Colonic mucosa (tissue), 4 donors: ENCODE measurements at regions not wholly inside any gene's neighbourhood (a gene's known extent, or its start where the extent isn't known, plus 50 kb on each side); places are given as distances from the start of the nearest gene placed in this dataset.

Experiments
- DNase-seq: peaks from one replicate; pipeline ENCODE4 v3.0.0-alpha.2; 2020
- H3K27ac ChIP-seq: fragments of 200-600 bp; one replicate; pipeline ENCODE4 v1.8.0; 2021
- H3K27me3 ChIP-seq: fragments of 200-600 bp; one replicate; pipeline ENCODE4 v1.8.0; 2021
- H3K36me3 ChIP-seq: fragments of 200-600 bp; one replicate; pipeline ENCODE4 v1.8.0; 2021
- H3K4me1 ChIP-seq: fragments of 200-600 bp; one replicate; pipeline ENCODE4 v1.8.0; 2021; ENCODE audit warnings: mild to moderate bottlenecking
- H3K4me3 ChIP-seq: fragments of 200-600 bp; one replicate; pipeline ENCODE4 v1.8.0; 2021
- H3K9ac ChIP-seq, 2 donors: one replicate each; pipeline ENCODE4 v1.7.0; 2013; ENCODE audit warnings: control low read depth in 2 of 2, low read depth in 2 of 2, low read length in 2 of 2
- H3K9me3 ChIP-seq: fragments of 200-600 bp; one replicate; pipeline ENCODE4 v1.8.0; 2021
- CTCF ChIP-seq: fragments of 200-600 bp; IDR thresholded peaks from one replicate; pipeline ENCODE4 v1.8.0; 2022; ENCODE audit warnings: antibody characterized with exemption, mild to moderate bottlenecking
- intact Hi-C: fragments of 100-400 bp; cut with DNase I; formaldehyde crosslinking; loops from one replicate; pipeline ENCODE4 v1.14.1; 2022
- donor health status: healthy.
- donor health status: DM: no; HTN: no; CAD: no.
- donor health status: DM: no; HTN: no; CAD: no.

GRCh38 chr3:36212251-36212650, 168.1 kb upstream of the STAC start:
- intact Hi-C loops, result no loop called here
- no peak overlapping the region for H3K9ac ChIP-seq
- no peaks in the 10 kb centered on the region for H3K27me3 ChIP-seq
- no peaks in the 10 kb centered on the region for H3K9me3 ChIP-seq
- DNase-seq, result no peak
- no peaks in the 10 kb centered on the region for H3K36me3 ChIP-seq
- H3K4me1 ChIP-seq, result no peaks in the 10 kb centered on the region
- no peak overlapping the region for H3K4me3 ChIP-seq
- no peak overlapping the region for H3K27ac ChIP-seq
- no peak for TF ChIP-seq CTCF

GRCh38 chr3:36214460-36214859, 165.8 kb upstream of the STAC start:
- no peak for TF ChIP-seq CTCF
- Histone ChIP-seq H3K4me1 (no peaks in the 10 kb centered on the region), H3K9me3 (no peaks in the 10 kb centered on the region), H3K4me3 (no peak overlapping the region), H3K36me3 (no peaks in the 10 kb centered on the region), H3K9ac (no peak overlapping the region), H3K27me3 (no peaks in the 10 kb centered on the region), H3K27ac (no peak overlapping the region)
- no peak for DNase-seq
- intact Hi-C loops, result no loop called here

GRCh38 chr3:36215241-36215640, 165.1 kb upstream of the STAC start:
- Histone ChIP-seq H3K27me3 (no peaks in the 10 kb centered on the region), H3K4me3 (no peak overlapping the region), H3K9ac (no peak overlapping the region), H3K4me1 (no peaks in the 10 kb centered on the region), H3K27ac (no peak overlapping the region), H3K36me3 (no peaks in the 10 kb centered on the region), H3K9me3 (no peaks in the 10 kb centered on the region)
- intact Hi-C loops, result no loop called here
- TF ChIP-seq CTCF, result no peak
- DNase-seq, result no peak

GRCh38 chr3:36219398-36219797, 160.9 kb upstream of the STAC start:
- TF ChIP-seq CTCF, result no peak
- intact Hi-C loops, result no loop called here
- no peaks in the 10 kb centered on the region for H3K36me3 ChIP-seq

GRCh38 chr3:36220173-36220572, 160.1 kb upstream of the STAC start:
- intact Hi-C loops, result no loop called here
- Histone ChIP-seq H3K4me1 (no peaks in the 10 kb centered on the region), H3K27me3 (no peaks in the 10 kb centered on the region), H3K36me3 (no peaks in the 10 kb centered on the region), H3K4me3 (no peak overlapping the region), H3K9ac (no peak overlapping the region), H3K27ac (no peak overlapping the region), H3K9me3 (no peaks in the 10 kb centered on the region)
- DNase-seq, result no peak
- no peak for TF ChIP-seq CTCF

More at GRCh38 chr3:36219398-36219797, 160.9 kb upstream of the STAC start:
- Histone ChIP-seq H3K27ac (no peak overlapping the region), H3K27me3 (no peaks in the 10 kb centered on the region), H3K4me1 (no peaks in the 10 kb centered on the region), H3K9ac (no peak overlapping the region), H3K4me3 (no peak overlapping the region), H3K9me3 (no peaks in the 10 kb centered on the region)
- no peak for DNase-seq

- no peaks in the 10 kb centered on the region for H3K4me1 ChIP-seq
- H3K27ac ChIP-seq, result no peak overlapping the region
- no peaks in the 10 kb centered on the region for H3K36me3 ChIP-seq
- no peak for DNase-seq
- no peak for TF ChIP-seq CTCF
- no peak overlapping the region for H3K4me3 ChIP-seq
- H3K9me3 ChIP-seq, result no peaks in the 10 kb centered on the region
- H3K27me3 ChIP-seq, result no peaks in the 10 kb centered on the region
- no peak overlapping the region for H3K9ac ChIP-seq
- intact Hi-C loops, result no loop called here
These were observed 158.3 kb upstream of the STAC start for GRCh38 chr3:36221975-36222374.
